KMS-11 (cell line): ENCODE measurements at regions not wholly inside any gene's neighbourhood (a gene's known extent, or its start where the extent isn't known, plus 50 kb on each side); places are given as distances from the start of the nearest gene placed in this dataset.
"Not testable (repeated sequence)": the region's sequence is repeated elsewhere in the genome, so short reads cannot be mapped to it uniquely, and the experiment has no call there.

Source experiments
- H2AFZ ChIP-seq: fragments of 200-600 bp; sonication (generic); 2 replicates; pipeline ENCODE4 v1.6.1; 2016; ENCODE audit warnings: antibody characterized with exemption, mixed run types, low read depth
- H3K27ac ChIP-seq: fragments of 200-600 bp; sonication (generic); 2 replicates; pipeline ENCODE4 v1.6.1; 2016; ENCODE audit warnings: mild to moderate bottlenecking, mixed run types
- H3K27me3 ChIP-seq: fragments of 200-600 bp; sonication (generic); 2 replicates; pipeline ENCODE4 v1.6.1; 2017; ENCODE audit warnings: mild to moderate bottlenecking, low read depth, mixed run types, moderate library complexity; ENCODE audit not compliant: insufficient read depth
- H3K36me3 ChIP-seq: fragments of 200-600 bp; sonication (generic); 2 replicates; pipeline ENCODE4 v1.6.1; 2017; ENCODE audit warnings: mild to moderate bottlenecking, mixed run types; ENCODE audit not compliant: insufficient read depth
- H3K4me1 ChIP-seq: fragments of 200-600 bp; sonication (generic); 2 replicates; pipeline ENCODE4 v1.6.1; 2016; ENCODE audit warnings: mild to moderate bottlenecking, low read depth, mixed run types; ENCODE audit not compliant: poor library complexity, severe bottlenecking
- H3K4me2 ChIP-seq: fragments of 200-600 bp; sonication (generic); 2 replicates; pipeline ENCODE4 v1.7.0; 2016; ENCODE audit warnings: mild to moderate bottlenecking, mixed run types
- H3K4me3 ChIP-seq: fragments of 200-600 bp; sonication (generic); IDR thresholded peaks from 2 replicates; pipeline ENCODE4 v1.6.1; 2017; ENCODE audit warnings: low read depth, low read length, mixed read lengths; ENCODE audit not compliant: insufficient read depth
- H3K79me2 ChIP-seq: fragments of 200-600 bp; sonication (generic); 2 replicates; pipeline ENCODE4 v1.6.1; 2016; ENCODE audit warnings: low read depth, mixed run types; ENCODE audit not compliant: insufficient read depth
- H3K9ac ChIP-seq: fragments of 200-600 bp; sonication (generic); 2 replicates; pipeline ENCODE4 v1.6.1; 2016; ENCODE audit warnings: mild to moderate bottlenecking, mixed run types
- H4K20me1 ChIP-seq: fragments of 200-600 bp; sonication (generic); 2 replicates; pipeline ENCODE4 v1.6.1; 2016; ENCODE audit warnings: mild to moderate bottlenecking, mixed run types; ENCODE audit not compliant: insufficient read depth
- CTCF ChIP-seq: fragments of 200-600 bp; sonication (generic); conservative IDR thresholded peaks from 2 replicates; pipeline ENCODE4 v1.6.1; 2017; ENCODE audit warnings: low read depth, mild to moderate bottlenecking, antibody characterized with exemption, low read length, moderate library complexity, mixed read lengths

- Histone ChIP-seq H3K79me2 (no peaks in the 10 kb centered on the region), H3K36me3 (no peaks in the 10 kb centered on the region), H3K27ac (no peak overlapping the region), H2AFZ (no peak overlapping the region), H3K9ac (no peak overlapping the region), H3K4me1 (peaks cover under 1% of the 10 kb centered on the region), H3K4me3 (no peak overlapping the region), H3K4me2 (no peak overlapping the region), H3K27me3 (peaks cover 24% of the 10 kb centered on the region; the same call in 1 of the 2 replicates), H4K20me1 (no peaks in the 10 kb centered on the region)
- TF ChIP-seq CTCF, result no peak
Observed at GRCh38 chr10:11691319-11691755, 50.8 kb upstream of the ECHDC3 start.

GRCh38 chr10:11689945-11690736 is 52.0 kb upstream of the ECHDC3 start:
- Histone ChIP-seq H3K27me3 (peaks cover 24% of the 10 kb centered on the region; the same call in 1 of the 2 replicates), H3K27ac (no peak overlapping the region), H3K4me1 (peaks cover 13% of the 10 kb centered on the region), H3K36me3 (no peaks in the 10 kb centered on the region), H3K4me3 (no peak overlapping the region), H3K4me2 (no peak overlapping the region), H3K79me2 (no peaks in the 10 kb centered on the region), H3K9ac (no peak overlapping the region), H2AFZ (no peak overlapping the region), H4K20me1 (no peaks in the 10 kb centered on the region)
- TF ChIP-seq CTCF, result no peak

- not testable (repeated sequence) for H3K4me3 ChIP-seq, H3K27ac ChIP-seq, H3K79me2 ChIP-seq, H3K36me3 ChIP-seq, H4K20me1 ChIP-seq, H2AFZ ChIP-seq, H3K9ac ChIP-seq, H3K4me2 ChIP-seq
- H3K4me1 ChIP-seq, result peaks cover 25% of the 10 kb centered on the region
- peaks cover 21% of the 10 kb centered on the region; the same call in 1 of the 2 replicates for H3K27me3 ChIP-seq
Observed at GRCh38 chr10:11688448-11688795, 53.8 kb upstream of the ECHDC3 start.

GRCh38 chr10:11687779-11688447 is 54.3 kb upstream of the ECHDC3 start:
- Histone ChIP-seq H3K4me3 (no peak overlapping the region), H2AFZ (no peak overlapping the region), H4K20me1 (no peaks in the 10 kb centered on the region), H3K9ac (no peak overlapping the region), H3K36me3 (no peaks in the 10 kb centered on the region), H3K27ac (no peak overlapping the region), H3K27me3 (peaks cover 18% of the 10 kb centered on the region; the same call in 1 of the 2 replicates), H3K4me2 (no peak overlapping the region), H3K4me1 (peaks cover 25% of the 10 kb centered on the region), H3K79me2 (no peaks in the 10 kb centered on the region)
- TF ChIP-seq CTCF, result no peak

- Histone ChIP-seq H3K79me2 (no peaks in the 10 kb centered on the region), H3K4me3 (no peak overlapping the region), H3K27ac (no peak overlapping the region), H3K4me2 (no peak overlapping the region), H3K9ac (no peak overlapping the region), H2AFZ (no peak overlapping the region), H3K4me1 (peaks cover 25% of the 10 kb centered on the region), H3K27me3 (peaks cover 12% of the 10 kb centered on the region; the same call in 1 of the 2 replicates), H3K36me3 (no peaks in the 10 kb centered on the region), H4K20me1 (no peaks in the 10 kb centered on the region)
- no peak for TF ChIP-seq CTCF
Observed at GRCh38 chr10:11687357-11687771, 54.8 kb upstream of the ECHDC3 start.
